A549 (cell line): ENCODE measurements at regions not wholly inside any gene's neighbourhood (a gene's known extent, or its start where the extent isn't known, plus 50 kb on each side); places are given as distances from the start of the nearest gene placed in this dataset.

Experiments used
- BHLHE40 ChIP-seq: IDR thresholded peaks from 2 replicates; pipeline ENCODE4 v1.6.1; 2012; ENCODE audit warnings: low read depth, low read length, inconsistent platforms
- CBX2 ChIP-seq: fragments of 200-600 bp; sonication (generic); IDR thresholded peaks from 2 replicates; pipeline ENCODE4 v1.6.1; 2016; ENCODE audit warnings: low read depth, mild to moderate bottlenecking, borderline replicate concordance
- CTCF ChIP-seq: fragments of >200 bp; sonication (Bioruptor Twin); formaldehyde crosslinking; IDR thresholded peaks from 3 replicates; pipeline ENCODE4 v1.5.1; 2016
- EP300 ChIP-seq, 2 experiments: fragments of >200 bp; sonication (Bioruptor Twin); formaldehyde crosslinking; IDR thresholded peaks; 2 replicates in 1 of 2; 3 replicates in 1 of 2; pipeline ENCODE4 v1.6.1; 2016 to 2017
- JUN ChIP-seq, 2 experiments: fragments of >200 bp; sonication (Bioruptor Twin); formaldehyde crosslinking; IDR thresholded peaks; 2 replicates in 1 of 2; 3 replicates in 1 of 2; pipeline ENCODE4 v1.6.1; 2016 to 2017
- MAZ ChIP-seq: fragments of 150-350 bp; IDR thresholded peaks from 2 replicates; pipeline ENCODE4 v1.6.1; 2014; ENCODE audit warnings: antibody characterized with exemption, low read depth, low read length, borderline replicate concordance
- NR3C1 ChIP-seq: fragments of >200 bp; sonication (Bioruptor Twin); formaldehyde crosslinking; IDR thresholded peaks from 3 replicates; pipeline ENCODE4 v1.6.1; 2017
- PBX3 ChIP-seq: IDR thresholded peaks from 2 replicates; pipeline ENCODE4 v1.6.1; 2012
- POLR2A ChIP-seq: IDR thresholded peaks from 2 replicates; pipeline ENCODE4 v1.6.1; 2012; ENCODE audit warnings: mild to moderate bottlenecking, low read length
- REST ChIP-seq: fragments of 200-600 bp; sonication (generic); IDR thresholded peaks from 2 replicates; pipeline ENCODE4 v1.6.1; 2016; ENCODE audit warnings: antibody characterized with exemption, mild to moderate bottlenecking, moderate library complexity
- SMC3 ChIP-seq: fragments of >200 bp; sonication (Bioruptor Twin); formaldehyde crosslinking; IDR thresholded peaks from 3 replicates; pipeline ENCODE4 v1.6.1; 2018; ENCODE audit warnings: inconsistent platforms
- SREBF2 ChIP-seq: fragments of 450-650 bp; IDR thresholded peaks from 2 replicates; pipeline ENCODE4 v1.6.1; 2014; ENCODE audit warnings: mild to moderate bottlenecking, moderate library complexity
- TP53 ChIP-seq: fragments of 250-450 bp; sonication (Bioruptor Pico); IDR thresholded peaks from 2 replicates; pipeline ENCODE4 v1.5.0; 2021; ENCODE audit warnings: mild to moderate bottlenecking, moderate library complexity
- USF2 ChIP-seq: fragments of 450-650 bp; IDR thresholded peaks from 2 replicates; pipeline ENCODE4 v1.6.1; 2014; ENCODE audit warnings: antibody characterized with exemption

- no peak for TF ChIP-seq POLR2A
- TF ChIP-seq EP300 (IDR thresholded peaks at IDR 0.05): no peak
- TF ChIP-seq CTCF: no peak
- TF ChIP-seq JUN (IDR thresholded peaks at IDR 0.05): no peak
- TF ChIP-seq REST: no peak
- no peak for TF ChIP-seq SMC3
- TF ChIP-seq BHLHE40: no peak
- no peak for TF ChIP-seq TP53 (CRISPR knock-in tag)
- no peak for TF ChIP-seq USF2
- no peak for TF ChIP-seq NR3C1
- no peak for TF ChIP-seq PBX3
- no peak for TF ChIP-seq MAZ
- TF ChIP-seq SREBF2: no peak
- TF ChIP-seq CBX2: no peak
These were observed 91.3 kb downstream of the RWDD3 start for GRCh38 chr1:95325349-95325748.
